Mesendoderm (in vitro differentiated cells): ENCODE measurements at regions not wholly inside any gene's neighbourhood (a gene's known extent, or its start where the extent isn't known, plus 50 kb on each side); places are given as distances from the start of the nearest gene placed in this dataset.

ENCODE experiments used
- DNase-seq: peaks from one replicate; pipeline ENCODE4 v3.0.0; 2013
- H2AK5ac ChIP-seq: 2 replicates; pipeline ENCODE4 v1.6.1; 2013; ENCODE audit warnings: low read length, inconsistent platforms
- H2BK120ac ChIP-seq: 2 replicates; pipeline ENCODE4 v1.6.1; 2013; ENCODE audit warnings: low read depth, mild to moderate bottlenecking, low read length, moderate library complexity, mixed read lengths
- H2BK15ac ChIP-seq: replicated peaks from 2 replicates; pipeline ENCODE4 v1.6.1; 2013; ENCODE audit warnings: low read depth, mild to moderate bottlenecking, moderate library complexity
- H2BK5ac ChIP-seq: 2 replicates; pipeline ENCODE4 v1.6.1; 2013; ENCODE audit warnings: low read length, inconsistent platforms
- H3K18ac ChIP-seq: 2 replicates; pipeline ENCODE4 v1.6.1; 2013; ENCODE audit warnings: mild to moderate bottlenecking, low read length, mixed read lengths
- H3K23ac ChIP-seq: one replicate; pipeline ENCODE4 v1.6.1; 2013; ENCODE audit warnings: low read length
- H3K27ac ChIP-seq: 2 replicates; pipeline ENCODE4 v1.5.1; 2013; ENCODE audit warnings: low read depth, mild to moderate bottlenecking, inconsistent platforms, low read length, moderate library complexity
- H3K27me3 ChIP-seq: 2 replicates; pipeline ENCODE4 v1.6.1; 2013; ENCODE audit warnings: low read length, control low read depth, mild to moderate bottlenecking, inconsistent platforms; ENCODE audit not compliant: insufficient read depth, poor library complexity
- H3K36me3 ChIP-seq: 2 replicates; pipeline ENCODE4 v1.6.1; 2013; ENCODE audit warnings: low read length, inconsistent platforms; ENCODE audit not compliant: control insufficient read depth, insufficient read depth
- H3K4ac ChIP-seq: one replicate; pipeline ENCODE4 v1.6.1; 2013; ENCODE audit warnings: low read depth, mild to moderate bottlenecking, low read length, moderate library complexity
- H3K4me1 ChIP-seq: 2 replicates; pipeline ENCODE4 v1.6.1; 2013; ENCODE audit warnings: low read depth, low read length, inconsistent platforms; ENCODE audit not compliant: control insufficient read depth
- H3K4me2 ChIP-seq: 2 replicates; pipeline ENCODE4 v1.6.1; 2013; ENCODE audit warnings: low read length
- H3K4me3 ChIP-seq: 2 replicates; pipeline ENCODE4 v1.5.1; 2013; ENCODE audit warnings: mild to moderate bottlenecking, low read length
- H3K56ac ChIP-seq: one replicate; pipeline ENCODE4 v1.6.1; 2013; ENCODE audit warnings: low read length
- H3K79me1 ChIP-seq: 2 replicates; pipeline ENCODE4 v1.6.1; 2013; ENCODE audit warnings: low read length, inconsistent platforms
- H3K79me2 ChIP-seq: 2 replicates; pipeline ENCODE4 v1.6.1; 2013; ENCODE audit warnings: mild to moderate bottlenecking, low read length; ENCODE audit not compliant: control insufficient read depth, insufficient read depth
- H3K9ac ChIP-seq: 2 replicates; pipeline ENCODE4 v1.6.1; 2013; ENCODE audit warnings: low read length, inconsistent platforms
- H4K5ac ChIP-seq: one replicate; pipeline ENCODE4 v1.6.1; 2013; ENCODE audit warnings: low read length
- H4K8ac ChIP-seq: one replicate; pipeline ENCODE4 v1.6.1; 2013; ENCODE audit warnings: low read depth, mild to moderate bottlenecking, control low read depth, low read length, moderate library complexity
- WGBS: extraction: QIAGEN DNeasy Blood & Tissue Kit; methylation state at CpG from one replicate; pipeline ENCODE4 v1.1.7; 2013; ENCODE audit warnings: low lambda C conversion rate, missing lambda C conversion rate; ENCODE audit not compliant: insufficient coverage; ENCODE audit errors: extremely low coverage; 5-methylcytosine and 5-hydroxymethylcytosine counted together

DNA sequence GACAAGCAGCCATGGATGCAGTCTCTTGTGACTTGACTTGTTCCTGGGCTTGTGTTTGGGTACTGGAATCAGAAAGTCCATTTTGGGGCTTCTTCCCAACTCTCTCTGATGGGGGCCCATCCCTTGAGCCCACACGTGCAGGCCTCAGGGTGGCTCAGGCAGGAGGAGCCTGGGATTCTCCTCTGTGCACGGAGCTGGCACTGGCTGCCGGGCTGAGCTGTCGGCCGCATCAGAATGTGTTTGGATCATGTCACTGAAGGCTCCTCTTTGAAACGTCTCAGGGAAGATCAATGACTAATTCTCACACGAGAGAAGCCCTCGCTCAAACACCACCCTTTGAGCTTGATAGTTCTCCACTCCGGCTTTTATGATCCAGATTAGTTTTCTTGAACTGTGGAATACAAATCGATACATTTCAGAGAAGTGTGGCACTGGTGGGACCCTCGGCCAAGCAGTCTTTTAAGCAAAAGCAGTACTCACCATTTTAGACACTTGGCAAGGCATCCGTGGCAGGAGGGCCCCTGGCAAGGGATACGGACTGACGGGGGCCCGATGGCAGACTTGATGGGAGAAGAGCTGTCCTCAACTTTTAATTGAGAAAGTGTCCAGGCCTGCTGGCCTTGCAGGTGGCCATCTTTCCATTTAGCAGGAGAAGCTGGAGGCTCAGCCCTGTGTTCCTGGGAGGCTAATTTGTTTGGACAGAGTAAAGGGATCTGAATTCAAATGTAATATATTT is 220.7 kb upstream of the C1orf174 start:
- no CpG with 5 or more reads among the region's 15 CpGs for WGBS
- no peak overlapping the region for H2BK15ac ChIP-seq

GRCh38 chr1:4121293-4121684 is 221.2 kb upstream of the C1orf174 start:
- H3K23ac ChIP-seq: no peak overlapping the region
- H3K9ac ChIP-seq: no peak overlapping the region
- no peak for DNase-seq
- no peaks in the 10 kb centered on the region for H3K27me3 ChIP-seq
- H4K5ac ChIP-seq: no peak overlapping the region
- no peak overlapping the region for H3K56ac ChIP-seq
- H2BK15ac ChIP-seq: no peak overlapping the region
- no peaks in the 10 kb centered on the region for H3K79me1 ChIP-seq
- H3K4me3 ChIP-seq: no peak overlapping the region
- no peak overlapping the region for H3K27ac ChIP-seq
- no peak overlapping the region for H4K8ac ChIP-seq
- no peak overlapping the region for H2AK5ac ChIP-seq
- no peak overlapping the region for H3K4me2 ChIP-seq
- H3K4ac ChIP-seq: no peak overlapping the region
- H3K4me1 ChIP-seq: peaks cover 2% of the 10 kb centered on the region
- H3K79me2 ChIP-seq: no peaks in the 10 kb centered on the region
- no peaks in the 10 kb centered on the region for H3K36me3 ChIP-seq
- no peak overlapping the region for H2BK5ac ChIP-seq
- no CpG with 5 or more reads among the region's 8 CpGs for WGBS
- no peak overlapping the region for H2BK120ac ChIP-seq
- H3K18ac ChIP-seq: no peak overlapping the region

More for the DNA sequence above, 220.7 kb upstream of the C1orf174 start:
- Histone ChIP-seq H3K79me2 (no peaks in the 10 kb centered on the region), H3K9ac (no peak overlapping the region), H3K27me3 (no peaks in the 10 kb centered on the region), H2BK5ac (no peak overlapping the region), H3K4me2 (no peak overlapping the region), H3K18ac (no peak overlapping the region), H3K27ac (no peak overlapping the region), H4K5ac (no peak overlapping the region), H3K4me1 (peaks cover 2% of the 10 kb centered on the region), H4K8ac (no peak overlapping the region), H3K36me3 (no peaks in the 10 kb centered on the region), H2BK120ac (no peak overlapping the region), H3K4ac (no peak overlapping the region), H2AK5ac (no peak overlapping the region), H3K4me3 (no peak overlapping the region), H3K56ac (no peak overlapping the region), H3K79me1 (no peaks in the 10 kb centered on the region), H3K23ac (no peak overlapping the region)
- DNase-seq: no peak

- Histone ChIP-seq H4K8ac (no peak overlapping the region), H3K56ac (no peak overlapping the region), H3K36me3 (no peaks in the 10 kb centered on the region), H3K9ac (no peak overlapping the region), H2BK120ac (no peak overlapping the region), H4K5ac (no peak overlapping the region), H3K23ac (no peak overlapping the region), H3K4ac (no peak overlapping the region), H2AK5ac (no peak overlapping the region), H2BK5ac (no peak overlapping the region), H3K79me1 (no peaks in the 10 kb centered on the region), H3K27me3 (no peaks in the 10 kb centered on the region), H3K4me2 (no peak overlapping the region), H3K4me1 (peaks cover 2% of the 10 kb centered on the region), H3K4me3 (no peak overlapping the region), H2BK15ac (no peak overlapping the region), H3K18ac (no peak overlapping the region), H3K27ac (no peak overlapping the region), H3K79me2 (no peaks in the 10 kb centered on the region)
- WGBS: no CpG with 5 or more reads among the region's 20 CpGs
- no peak for DNase-seq
Observed at GRCh38 chr1:4121834-4122512, 221.9 kb upstream of the C1orf174 start.

- no peak for DNase-seq
- no peak overlapping the region for H3K4me2 ChIP-seq
- H3K79me1 ChIP-seq: no peaks in the 10 kb centered on the region
- no peak overlapping the region for H3K27ac ChIP-seq
- no peak overlapping the region for H2AK5ac ChIP-seq
- no peaks in the 10 kb centered on the region for H3K27me3 ChIP-seq
- H3K56ac ChIP-seq: no peak overlapping the region
- no peak overlapping the region for H3K4me3 ChIP-seq
- no peak overlapping the region for H2BK5ac ChIP-seq
- no peaks in the 10 kb centered on the region for H3K79me2 ChIP-seq
- no peak overlapping the region for H3K18ac ChIP-seq
- no peak overlapping the region for H2BK15ac ChIP-seq
- no peak overlapping the region for H3K9ac ChIP-seq
- H3K36me3 ChIP-seq: no peaks in the 10 kb centered on the region
- H3K23ac ChIP-seq: no peak overlapping the region
- H2BK120ac ChIP-seq: no peak overlapping the region
- no peak overlapping the region for H3K4ac ChIP-seq
- no CpG with 5 or more reads among the region's 8 CpGs for WGBS
- no peak overlapping the region for H4K5ac ChIP-seq
- H3K4me1 ChIP-seq: peaks cover 2% of the 10 kb centered on the region
- no peak overlapping the region for H4K8ac ChIP-seq
Observed at GRCh38 chr1:4122513-4123160, 222.6 kb upstream of the C1orf174 start.

GRCh38 chr1:4124631-4125145 is 224.6 kb upstream of the C1orf174 start:
- no peak overlapping the region for H4K5ac ChIP-seq
- no peak overlapping the region for H3K27ac ChIP-seq
- no peak overlapping the region for H2BK5ac ChIP-seq
- H3K9ac ChIP-seq: no peak overlapping the region
- H2BK120ac ChIP-seq: no peak overlapping the region
- H3K79me2 ChIP-seq: no peaks in the 10 kb centered on the region
- no peaks in the 10 kb centered on the region for H3K36me3 ChIP-seq
- no peaks in the 10 kb centered on the region for H3K4me1 ChIP-seq
- H3K4ac ChIP-seq: no peak overlapping the region
- no CpG with 5 or more reads among the region's 6 CpGs for WGBS
- H3K27me3 ChIP-seq: no peaks in the 10 kb centered on the region
- no peak overlapping the region for H4K8ac ChIP-seq
- H3K18ac ChIP-seq: no peak overlapping the region
- H3K56ac ChIP-seq: no peak overlapping the region
- H3K4me2 ChIP-seq: no peak overlapping the region
- H2BK15ac ChIP-seq: no peak overlapping the region
- no peak for DNase-seq
- H2AK5ac ChIP-seq: no peak overlapping the region
- no peak overlapping the region for H3K23ac ChIP-seq
- H3K79me1 ChIP-seq: no peaks in the 10 kb centered on the region
- H3K4me3 ChIP-seq: no peak overlapping the region
